HCT116 (cell line): ENCODE measurements at regions not wholly inside any gene's neighbourhood (a gene's known extent, or its start where the extent isn't known, plus 50 kb on each side); places are given as distances from the start of the nearest gene placed in this dataset.

Source experiments
- ATAC-seq: fragments of 200-7000 bp; cut with Tn5 transposase; 2 replicates; pipeline ENCODE4 v1.9.1; 2020; ENCODE audit warnings: mild to moderate bottlenecking, moderate library complexity
- BruUV-seq: library from RNA; stranded (reverse); fragments of 400-500 nt; replicated peaks from 2 replicates; lab custom pipeline; 2021; lab: Mats Ljungman, UMichigan
- CTCF ChIA-PET: fragments of 300-600 bp; sonication (Branson Sonifier 250); formaldehyde crosslinking; loops from one replicate; lab custom pipeline; 2021; ENCODE audit warnings: antibody characterized with exemption; lab: Charles Lee
- POLR2A ChIA-PET: fragments of 300-600, 350-600 bp; sonication (Branson Sonifier 250); formaldehyde crosslinking; loops from one replicate; lab custom pipeline; 2021; ENCODE audit warnings: antibody characterized with exemption; lab: Charles Lee
- RAD21 ChIA-PET, 2 experiments: fragments of 300-600 bp; sonication (Branson Sonifier 250); formaldehyde crosslinking; loops; one replicate each; lab custom pipeline; 2023; ENCODE audit warnings: low total read pairs in 2 of 2; ENCODE audit not compliant: uncharacterized antibody in 2 of 2, unreplicated experiment in 2 of 2, low non-redundant PET in 1 of 2; lab: Charles Lee
- DNase-seq: peaks from one replicate; pipeline ENCODE4 v3.0.0-alpha.2; 2010; ENCODE audit warnings: low read depth, low spot score
- H2AFZ ChIP-seq: fragments of 200-600 bp; shearing (Covaris generic), sonication (generic); 2 replicates; pipeline ENCODE4 v1.6.1; 2017; ENCODE audit warnings: low read depth, mixed run types, mixed read lengths, antibody characterized with exemption, low read length; ENCODE audit not compliant: poor library complexity, severe bottlenecking
- H3K27ac ChIP-seq: 2 replicates; pipeline ENCODE4 v1.5.1; 2012; ENCODE audit warnings: low read depth, low read length
- H3K27me3 ChIP-seq: fragments of 200-600 bp; sonication (generic); 2 replicates; pipeline ENCODE4 v1.6.1; 2016; ENCODE audit warnings: mixed run types, low read length, mixed read lengths; ENCODE audit not compliant: insufficient read depth
- H3K36me3 ChIP-seq, 2 experiments: fragments of 200-500 bp in 1 of 2; fragments of 200-600 bp in 1 of 2; sonication (Bioruptor generic) in 1 of 2; sonication (generic) in 1 of 2; 2 replicates each; pipeline versions ENCODE4 v1.5.1 to v1.6.1; 2014 to 2016; ENCODE audit warnings: low read length in 2 of 2, inconsistent platforms in 1 of 2, mixed read lengths in 1 of 2, mixed run types in 1 of 2; ENCODE audit not compliant: insufficient read depth in 2 of 2, control insufficient read depth in 1 of 2
- H3K4me1 ChIP-seq, 2 experiments: fragments of 200-600 bp in 1 of 2; sonication (generic) in 1 of 2; 2 replicates each; pipeline versions ENCODE4 v1.5.1 to v1.6.1; 2012 to 2017; ENCODE audit warnings: low read length in 2 of 2, inconsistent platforms in 1 of 2, mild to moderate bottlenecking in 1 of 2, mixed read lengths in 1 of 2, mixed run types in 1 of 2, moderate library complexity in 1 of 2; ENCODE audit not compliant: insufficient read depth in 2 of 2, control insufficient read depth in 1 of 2
- H3K4me2 ChIP-seq: fragments of 200-600 bp; sonication (generic); 2 replicates; pipeline ENCODE4 v1.6.1; 2017; ENCODE audit warnings: mixed run types, low read length, mixed read lengths
- H3K4me3 ChIP-seq, 2 experiments: fragments of 200-600 bp in 1 of 2; sonication (generic) in 1 of 2; replicated peaks in 1 of 2; 2 replicates each; pipeline ENCODE4 v1.5.1; 2011 to 2016; ENCODE audit warnings: low read length in 2 of 2, control low read depth in 1 of 2, low read depth in 1 of 2, mild to moderate bottlenecking in 1 of 2, mixed read lengths in 1 of 2, mixed run types in 1 of 2
- H3K79me2 ChIP-seq: fragments of 200-600 bp; sonication (generic); 2 replicates; pipeline ENCODE4 v1.6.1; 2017; ENCODE audit warnings: mild to moderate bottlenecking, mixed run types, low read length, moderate library complexity, mixed read lengths; ENCODE audit not compliant: insufficient read depth
- H3K9ac ChIP-seq: fragments of 200-600 bp; sonication (generic); 2 replicates; pipeline ENCODE4 v1.6.1; 2016; ENCODE audit warnings: low read length, mixed read lengths
- H3K9me2 ChIP-seq: fragments of 200-600 bp; sonication (generic), shearing (Covaris generic); 2 replicates; pipeline ENCODE4 v1.6.1; 2017; ENCODE audit warnings: mixed run types, mild to moderate bottlenecking, moderate library complexity; ENCODE audit not compliant: insufficient read depth
- H3K9me3 ChIP-seq, 2 experiments: fragments of 200-500 bp in 1 of 2; fragments of 200-600 bp in 1 of 2; sonication (Bioruptor generic) in 1 of 2; sonication (generic) in 1 of 2; 2 replicates each; pipeline ENCODE4 v1.6.1; 2014 to 2017; ENCODE audit warnings: low read length in 2 of 2, mixed read lengths in 2 of 2, inconsistent platforms in 1 of 2, low read depth in 1 of 2, mild to moderate bottlenecking in 1 of 2, mixed run types in 1 of 2, moderate library complexity in 1 of 2; ENCODE audit not compliant: control insufficient read depth in 1 of 2, insufficient read depth in 1 of 2
- H4K20me1 ChIP-seq: fragments of 200-600 bp; sonication (generic), shearing (Covaris generic); 2 replicates; pipeline ENCODE4 v1.6.1; 2017; ENCODE audit warnings: mixed run types, mild to moderate bottlenecking, moderate library complexity; ENCODE audit not compliant: insufficient read depth
- ATF3 ChIP-seq: IDR thresholded peaks from 2 replicates; pipeline ENCODE4 v1.6.1; 2012
- CBX3 ChIP-seq: IDR thresholded peaks from 2 replicates; pipeline ENCODE4 v1.6.1; 2012; ENCODE audit warnings: low read depth
- EGR1 ChIP-seq: IDR thresholded peaks from 2 replicates; pipeline ENCODE4 v1.6.1; 2012; ENCODE audit warnings: low read depth
- ELF1 ChIP-seq: IDR thresholded peaks from 2 replicates; pipeline ENCODE4 v1.6.1; 2012; ENCODE audit warnings: low read depth, borderline replicate concordance
- EZH2 ChIP-seq: fragments of 200-600 bp; sonication (generic); IDR thresholded peaks from 2 replicates; pipeline ENCODE4 v1.6.1; 2017; ENCODE audit warnings: antibody characterized with exemption, mixed run types
- MAX ChIP-seq: IDR thresholded peaks from 2 replicates; pipeline ENCODE4 v1.6.1; 2012
- POLR2A ChIP-seq: IDR thresholded peaks from 2 replicates; pipeline ENCODE4 v1.7.0; 2011; ENCODE audit warnings: borderline replicate concordance; ENCODE audit not compliant: insufficient read depth, insufficient read length; ENCODE audit errors: extremely low read depth
- SIN3A ChIP-seq: IDR thresholded peaks from 2 replicates; pipeline ENCODE4 v1.6.1; 2012; ENCODE audit warnings: low read depth
- SP1 ChIP-seq: IDR thresholded peaks from 2 replicates; pipeline ENCODE4 v1.6.1; 2012; ENCODE audit warnings: low read depth
- SRF ChIP-seq: IDR thresholded peaks from 2 replicates; pipeline ENCODE4 v1.6.1; 2012; ENCODE audit warnings: low read depth
- YY1 ChIP-seq: IDR thresholded peaks from 2 replicates; pipeline ENCODE4 v1.6.1; 2011; ENCODE audit warnings: low read length, low read depth, moderate library complexity, mild to moderate bottlenecking; ENCODE audit not compliant: insufficient replicate concordance; ENCODE audit errors: extremely low read depth
- ZBTB33 ChIP-seq: IDR thresholded peaks from 2 replicates; pipeline ENCODE4 v1.6.1; 2011; ENCODE audit warnings: mild to moderate bottlenecking, low read length, moderate library complexity; ENCODE audit not compliant: insufficient replicate concordance; ENCODE audit errors: extremely low read depth
- ZNF274 ChIP-seq: fragments of 200-500 bp; sonication (Bioruptor generic); IDR thresholded peaks from 2 replicates; pipeline ENCODE4 v1.6.1; 2014; ENCODE audit warnings: mild to moderate bottlenecking, low read depth, low read length, inconsistent platforms
- intact Hi-C: fragments of 100-400 bp; cut with micrococcal nuclease; formaldehyde crosslinking; loops from 2 replicates; pipeline ENCODE4 v1.10.0; 2022
- TF ChIP-seq, protein P1 (sequence below): IDR thresholded peaks from 2 replicates; pipeline ENCODE4 v1.6.1; 2012; ENCODE audit warnings: low read depth

DNA sequence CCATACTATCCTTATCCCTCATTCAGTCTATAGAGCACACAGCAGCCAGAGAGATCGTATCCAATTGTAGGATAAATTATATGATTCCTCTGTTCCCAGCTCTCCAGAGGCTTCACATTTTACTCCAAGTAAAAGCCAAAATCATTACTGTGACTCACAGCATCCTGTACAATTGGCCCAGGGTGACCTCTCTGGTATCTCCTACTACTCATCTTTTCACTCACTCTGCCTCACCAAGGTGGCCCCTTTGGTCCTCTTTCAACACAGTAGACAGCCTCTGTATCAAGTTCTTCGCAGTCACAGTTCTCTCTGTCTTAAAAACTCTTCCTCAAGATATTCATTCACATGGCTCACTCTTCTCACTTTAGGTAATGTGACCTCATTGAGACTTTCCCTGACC is 72.6 kb upstream of the LSM8 start:
- H3K79me2 ChIP-seq: no peaks in the 10 kb centered on the region
- TF ChIP-seq POLR2A: no peak
- H3K4me3 ChIP-seq: no peak overlapping the region
- no peak overlapping the region for H3K9ac ChIP-seq
- ChIA-PET POLR2A (no interaction called here), RAD21 (no interaction called here), CTCF (no interaction called here)
- H2AFZ ChIP-seq: no peak overlapping the region
- no peak for ATAC-seq
- H3K36me3 ChIP-seq: no peaks in the 10 kb centered on the region
- H4K20me1 ChIP-seq: no peaks in the 10 kb centered on the region
- no peaks in the 10 kb centered on the region for H3K4me1 ChIP-seq
- no peak overlapping the region for H3K27ac ChIP-seq
- H3K9me3 ChIP-seq: no peaks in the 10 kb centered on the region
- H3K9me2 ChIP-seq: no peaks in the 10 kb centered on the region
- H3K27me3 ChIP-seq: no peaks in the 10 kb centered on the region
- intact Hi-C loops: no loop called here
- no peak overlapping the region for H3K4me2 ChIP-seq
- no TSS peak for BruUV-seq
- DNase-seq: no peak

- H3K79me2 ChIP-seq: no peaks in the 10 kb centered on the region
- no peak for ATAC-seq
- no peaks in the 10 kb centered on the region for H3K27me3 ChIP-seq
- no peak overlapping the region for H3K9ac ChIP-seq
- no peaks in the 10 kb centered on the region for H3K9me2 ChIP-seq
- H3K4me1 ChIP-seq: no peaks in the 10 kb centered on the region
- POLR2A ChIA-PET: no interaction called here
- BruUV-seq: no TSS peak
- CTCF ChIA-PET: no interaction called here
- no peak overlapping the region for H3K27ac ChIP-seq
- H3K9me3 ChIP-seq: no peaks in the 10 kb centered on the region
- intact Hi-C loops: no loop called here
- RAD21 ChIA-PET: no interaction called here
- H3K36me3 ChIP-seq: no peaks in the 10 kb centered on the region
- no peak for DNase-seq
- H3K4me2 ChIP-seq: no peak overlapping the region
- no peak overlapping the region for H2AFZ ChIP-seq
- no peaks in the 10 kb centered on the region for H4K20me1 ChIP-seq
- no peak overlapping the region for H3K4me3 ChIP-seq
- TF ChIP-seq CBX3 (no peak), SP1 (no peak), POLR2A (no peak), SRF (no peak), MAX (no peak), ELF1 (no peak), EZH2 (no peak), YY1 (no peak), SIN3A (no peak), ATF3 (no peak), ZNF274 (no peak), ZBTB33 (no peak), EGR1 (no peak)
- TF ChIP-seq, protein P1, sequence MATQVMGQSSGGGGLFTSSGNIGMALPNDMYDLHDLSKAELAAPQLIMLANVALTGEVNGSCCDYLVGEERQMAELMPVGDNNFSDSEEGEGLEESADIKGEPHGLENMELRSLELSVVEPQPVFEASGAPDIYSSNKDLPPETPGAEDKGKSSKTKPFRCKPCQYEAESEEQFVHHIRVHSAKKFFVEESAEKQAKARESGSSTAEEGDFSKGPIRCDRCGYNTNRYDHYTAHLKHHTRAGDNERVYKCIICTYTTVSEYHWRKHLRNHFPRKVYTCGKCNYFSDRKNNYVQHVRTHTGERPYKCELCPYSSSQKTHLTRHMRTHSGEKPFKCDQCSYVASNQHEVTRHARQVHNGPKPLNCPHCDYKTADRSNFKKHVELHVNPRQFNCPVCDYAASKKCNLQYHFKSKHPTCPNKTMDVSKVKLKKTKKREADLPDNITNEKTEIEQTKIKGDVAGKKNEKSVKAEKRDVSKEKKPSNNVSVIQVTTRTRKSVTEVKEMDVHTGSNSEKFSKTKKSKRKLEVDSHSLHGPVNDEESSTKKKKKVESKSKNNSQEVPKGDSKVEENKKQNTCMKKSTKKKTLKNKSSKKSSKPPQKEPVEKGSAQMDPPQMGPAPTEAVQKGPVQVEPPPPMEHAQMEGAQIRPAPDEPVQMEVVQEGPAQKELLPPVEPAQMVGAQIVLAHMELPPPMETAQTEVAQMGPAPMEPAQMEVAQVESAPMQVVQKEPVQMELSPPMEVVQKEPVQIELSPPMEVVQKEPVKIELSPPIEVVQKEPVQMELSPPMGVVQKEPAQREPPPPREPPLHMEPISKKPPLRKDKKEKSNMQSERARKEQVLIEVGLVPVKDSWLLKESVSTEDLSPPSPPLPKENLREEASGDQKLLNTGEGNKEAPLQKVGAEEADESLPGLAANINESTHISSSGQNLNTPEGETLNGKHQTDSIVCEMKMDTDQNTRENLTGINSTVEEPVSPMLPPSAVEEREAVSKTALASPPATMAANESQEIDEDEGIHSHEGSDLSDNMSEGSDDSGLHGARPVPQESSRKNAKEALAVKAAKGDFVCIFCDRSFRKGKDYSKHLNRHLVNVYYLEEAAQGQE: no peak
Measured at GRCh38 chr7:118114175-118114574, 69.8 kb upstream of the LSM8 start.
